ENCODE measurements at regions not wholly inside any gene's neighbourhood (a gene's known extent, or its start where the extent isn't known, plus 50 kb on each side); places are given as distances from the start of the nearest gene placed in this dataset.

GRCh38 chr5:87853541-87853940 is 415.1 kb downstream of the TMEM161B start:
- Mint-ChIP-seq H3K36me3 (no peaks in the 10 kb centered on the region), H3K9me3 (peaks cover 0 to 6% (median 0%) of the 10 kb centered on the region in 7 donors)

GRCh38 chr5:87851603-87852002 is 417.0 kb downstream of the TMEM161B start:
- no peaks in the 10 kb centered on the region for H3K27me3 ChIP-seq (ENCODE audit: control insufficient read depth, insufficient read depth, low read length)
- Mint-ChIP-seq H3K4me1 (no peaks in the 10 kb centered on the region), H3K36me3 (no peaks in the 10 kb centered on the region), H3K9me3 (peaks cover 0 to 4% (median 0%) of the 10 kb centered on the region in 7 donors), H3K27me3 (no peaks in the 10 kb centered on the region), H3K4me3 (no peak overlapping the region), H3K27ac (no peak overlapping the region)
- no peaks in the 10 kb centered on the region for H3K4me1 ChIP-seq (ENCODE audit: control insufficient read depth, insufficient read depth, low read length, poor library complexity, severe bottlenecking)
- H3K4me3 ChIP-seq (ENCODE audit: low read depth, low read length): no peak overlapping the region
- DNase-seq (no peak), ATAC-seq (ENCODE audit: low read depth in 2 of 2) (no peak)
- no peaks in the 10 kb centered on the region for H3K9me3 ChIP-seq (ENCODE audit: control insufficient read depth in 2 of 2, low read length in 2 of 2)
- H3K27ac ChIP-seq (ENCODE audit: insufficient read depth, low read length, poor library complexity, severe bottlenecking): no peak overlapping the region
- no peaks in the 10 kb centered on the region for H3K36me3 ChIP-seq (ENCODE audit: control insufficient read depth, insufficient read depth, low read length)

More at GRCh38 chr5:87853541-87853940, 415.1 kb downstream of the TMEM161B start:
- no peaks in the 10 kb centered on the region for H3K36me3 ChIP-seq (ENCODE audit: control insufficient read depth, insufficient read depth, low read length)
- ATAC-seq (ENCODE audit: low read depth in 2 of 2): no peak
- no peaks in the 10 kb centered on the region for H3K27me3 ChIP-seq (ENCODE audit: control insufficient read depth, insufficient read depth, low read length)
- no peak overlapping the region for H3K4me3 Mint-ChIP-seq
- no peaks in the 10 kb centered on the region for H3K27me3 Mint-ChIP-seq
- no peak overlapping the region for H3K27ac Mint-ChIP-seq
- H3K27ac ChIP-seq (ENCODE audit: insufficient read depth, low read length, poor library complexity, severe bottlenecking): no peak overlapping the region
- H3K4me3 ChIP-seq (ENCODE audit: low read depth, low read length): no peak overlapping the region
- H3K4me1 Mint-ChIP-seq: no peaks in the 10 kb centered on the region
- H3K9me3 ChIP-seq (ENCODE audit: control insufficient read depth in 2 of 2, low read length in 2 of 2): no peaks in the 10 kb centered on the region
- H3K4me1 ChIP-seq (ENCODE audit: control insufficient read depth, insufficient read depth, low read length, poor library complexity, severe bottlenecking): no peaks in the 10 kb centered on the region
- DNase-seq: no peak

GRCh38 chr5:87850843-87851242 is 417.8 kb downstream of the TMEM161B start:
- DNase-seq: no peak
- H3K9me3 ChIP-seq (ENCODE audit: control insufficient read depth in 2 of 2, low read length in 2 of 2): no peaks in the 10 kb centered on the region
- no peak overlapping the region for H3K4me3 ChIP-seq (ENCODE audit: low read depth, low read length)
- no peaks in the 10 kb centered on the region for H3K4me1 ChIP-seq (ENCODE audit: control insufficient read depth, insufficient read depth, low read length, poor library complexity, severe bottlenecking)
- H3K27me3 ChIP-seq (ENCODE audit: control insufficient read depth, insufficient read depth, low read length): no peaks in the 10 kb centered on the region
- ATAC-seq (ENCODE audit: low read depth in 2 of 2): no peak
- no peaks in the 10 kb centered on the region for H3K9me3 Mint-ChIP-seq
- no peak overlapping the region for H3K4me3 Mint-ChIP-seq
- H3K36me3 Mint-ChIP-seq: no peaks in the 10 kb centered on the region
- H3K36me3 ChIP-seq (ENCODE audit: control insufficient read depth, insufficient read depth, low read length): no peaks in the 10 kb centered on the region
- no peaks in the 10 kb centered on the region for H3K4me1 Mint-ChIP-seq
- H3K27ac Mint-ChIP-seq: no peak overlapping the region
- no peak overlapping the region for H3K27ac ChIP-seq (ENCODE audit: insufficient read depth, low read length, poor library complexity, severe bottlenecking)
- no peaks in the 10 kb centered on the region for H3K27me3 Mint-ChIP-seq

GRCh38 chr5:87845734-87846133 is 422.9 kb downstream of the TMEM161B start:
- no peak for ATAC-seq (ENCODE audit: low read depth in 2 of 2)

DNA sequence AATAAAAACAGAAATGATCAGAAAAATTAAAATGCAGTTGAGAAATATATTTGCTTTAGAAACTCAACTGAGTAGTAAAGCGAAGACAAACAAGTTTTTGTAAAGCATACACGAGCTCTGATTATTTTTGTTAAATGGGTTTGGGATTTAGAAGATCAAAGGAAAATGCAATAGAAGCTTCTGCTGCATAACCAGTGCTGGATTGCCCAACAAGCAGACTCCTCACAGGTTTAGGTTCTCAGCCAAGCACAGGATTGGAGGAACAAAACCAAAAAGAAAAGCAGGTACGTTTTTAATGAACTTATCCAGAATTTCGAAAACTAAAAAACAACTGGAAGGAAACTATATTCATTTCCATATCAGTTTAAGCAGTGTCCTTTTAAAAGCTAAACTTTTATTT is 423.8 kb downstream of the TMEM161B start:
- peaks cover 4% of the 10 kb centered on the region for H3K27me3 Mint-ChIP-seq
- no peaks in the 10 kb centered on the region for H3K36me3 ChIP-seq (ENCODE audit: control insufficient read depth, insufficient read depth, low read length)

More at GRCh38 chr5:87845734-87846133, 422.9 kb downstream of the TMEM161B start:
- Histone ChIP-seq H3K4me1 (ENCODE audit: control insufficient read depth, insufficient read depth, low read length, poor library complexity, severe bottlenecking) (no peaks in the 10 kb centered on the region), H3K36me3 (ENCODE audit: control insufficient read depth, insufficient read depth, low read length) (no peaks in the 10 kb centered on the region), H3K9me3 (ENCODE audit: control insufficient read depth in 2 of 2, low read length in 2 of 2) (no peaks in the 10 kb centered on the region), H3K4me3 (ENCODE audit: low read depth, low read length) (no peak overlapping the region), H3K27me3 (ENCODE audit: control insufficient read depth, insufficient read depth, low read length) (no peaks in the 10 kb centered on the region), H3K27ac (ENCODE audit: insufficient read depth, low read length, poor library complexity, severe bottlenecking) (no peak overlapping the region)
- DNase-seq: no peak
- Mint-ChIP-seq H3K27ac (no peak overlapping the region), H3K36me3 (no peaks in the 10 kb centered on the region), H3K4me1 (no peaks in the 10 kb centered on the region), H3K27me3 (peaks cover 4% of the 10 kb centered on the region), H3K9me3 (peaks cover 0 to 5% (median 2%) of the 10 kb centered on the region in 7 donors), H3K4me3 (no peak overlapping the region)

GRCh38 chr5:87844449-87844848 is 424.2 kb downstream of the TMEM161B start:
- H3K27me3 ChIP-seq (ENCODE audit: control insufficient read depth, insufficient read depth, low read length): no peaks in the 10 kb centered on the region
- Mint-ChIP-seq H3K4me3 (no peak overlapping the region), H3K27me3 (peaks cover 4% of the 10 kb centered on the region), H3K4me1 (no peaks in the 10 kb centered on the region), H3K27ac (no peak overlapping the region), H3K36me3 (no peaks in the 10 kb centered on the region), H3K9me3 (peaks cover 0 to 16% (median 5%) of the 10 kb centered on the region in 7 donors)
- H3K36me3 ChIP-seq (ENCODE audit: control insufficient read depth, insufficient read depth, low read length): no peaks in the 10 kb centered on the region
- no peak for DNase-seq
- H3K4me3 ChIP-seq (ENCODE audit: low read depth, low read length): no peak overlapping the region
- H3K4me1 ChIP-seq (ENCODE audit: control insufficient read depth, insufficient read depth, low read length, poor library complexity, severe bottlenecking): no peaks in the 10 kb centered on the region
- no peak overlapping the region for H3K27ac ChIP-seq (ENCODE audit: insufficient read depth, low read length, poor library complexity, severe bottlenecking)
- H3K9me3 ChIP-seq (ENCODE audit: control insufficient read depth in 2 of 2, low read length in 2 of 2): peaks cover under 1 to 4% of the 10 kb centered on the region in 2 experiments
- no peak for ATAC-seq (ENCODE audit: low read depth in 2 of 2)

More for the DNA sequence above, 423.8 kb downstream of the TMEM161B start:
- H3K9me3 Mint-ChIP-seq: peaks cover 0 to 11% (median 4%) of the 10 kb centered on the region in 7 donors
- no peak overlapping the region for H3K4me3 Mint-ChIP-seq
- H3K27ac ChIP-seq (ENCODE audit: insufficient read depth, low read length, poor library complexity, severe bottlenecking): no peak overlapping the region
- peaks cover 0 to 4% of the 10 kb centered on the region in 2 experiments for H3K9me3 ChIP-seq (ENCODE audit: control insufficient read depth in 2 of 2, low read length in 2 of 2)
- DNase-seq (no peak), ATAC-seq (ENCODE audit: low read depth in 2 of 2) (no peak)
- H3K4me1 Mint-ChIP-seq: no peaks in the 10 kb centered on the region
- no peak overlapping the region for H3K4me3 ChIP-seq (ENCODE audit: low read depth, low read length)
- no peaks in the 10 kb centered on the region for H3K27me3 ChIP-seq (ENCODE audit: control insufficient read depth, insufficient read depth, low read length)
- no peaks in the 10 kb centered on the region for H3K36me3 Mint-ChIP-seq
- no peaks in the 10 kb centered on the region for H3K4me1 ChIP-seq (ENCODE audit: control insufficient read depth, insufficient read depth, low read length, poor library complexity, severe bottlenecking)
- H3K27ac Mint-ChIP-seq: no peak overlapping the region

DNA sequence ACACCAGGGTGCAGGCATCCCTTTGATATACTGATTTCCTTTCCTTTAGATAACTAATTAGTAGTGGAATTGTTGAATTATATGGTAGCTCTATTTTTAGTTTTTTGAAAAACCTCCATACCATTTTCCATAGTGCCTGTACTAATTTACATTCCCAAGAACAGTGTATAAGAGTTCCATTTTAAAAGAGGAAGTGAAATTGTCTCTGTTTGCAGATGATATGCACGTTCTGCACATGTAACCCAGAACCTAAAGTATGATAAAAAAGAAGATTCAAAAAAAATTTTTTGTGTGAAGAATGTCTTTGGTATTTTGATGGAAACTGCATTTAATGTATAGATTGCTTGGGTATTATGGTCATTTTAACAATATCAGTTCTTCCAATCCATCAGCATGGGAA is 424.0 kb upstream of the CCNH start:
- Histone ChIP-seq H3K27ac (ENCODE audit: insufficient read depth, low read length, poor library complexity, severe bottlenecking) (no peak overlapping the region), H3K4me1 (ENCODE audit: control insufficient read depth, insufficient read depth, low read length, poor library complexity, severe bottlenecking) (no peaks in the 10 kb centered on the region), H3K9me3 (ENCODE audit: control insufficient read depth in 2 of 2, low read length in 2 of 2) (peaks cover 3 to 9% of the 10 kb centered on the region in 2 experiments), H3K27me3 (ENCODE audit: control insufficient read depth, insufficient read depth, low read length) (no peaks in the 10 kb centered on the region), H3K36me3 (ENCODE audit: control insufficient read depth, insufficient read depth, low read length) (no peaks in the 10 kb centered on the region), H3K4me3 (ENCODE audit: low read depth, low read length) (no peak overlapping the region)
- ATAC-seq (ENCODE audit: low read depth in 2 of 2): no peak
- Mint-ChIP-seq H3K27me3 (peaks cover under 1% of the 10 kb centered on the region), H3K36me3 (no peaks in the 10 kb centered on the region), H3K4me3 (no peak overlapping the region), H3K4me1 (no peaks in the 10 kb centered on the region), H3K27ac (no peak overlapping the region), H3K9me3 (peaks cover 5 to 33% (median 8%) of the 10 kb centered on the region in 7 donors)
- DNase-seq: no peak

DNA sequence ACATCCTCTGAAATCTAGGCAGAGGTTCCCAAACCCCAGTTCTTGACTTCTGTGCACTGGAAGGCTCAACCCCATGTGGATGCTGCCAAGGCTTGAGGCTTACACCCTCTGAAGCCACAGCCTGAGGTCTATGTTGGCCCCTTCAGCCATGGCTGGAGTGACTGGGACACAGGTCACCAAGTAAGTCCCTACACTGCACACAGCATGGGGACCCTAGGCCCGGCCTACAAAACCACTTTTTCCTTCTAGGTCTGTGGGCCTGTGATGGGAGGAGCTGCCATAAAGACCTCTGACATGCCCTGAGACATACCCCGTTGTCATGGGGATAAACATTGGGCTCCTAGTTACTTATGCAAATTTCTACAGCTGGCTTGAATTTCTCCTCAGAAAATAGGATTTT is 418.8 kb upstream of the CCNH start:
- Histone ChIP-seq H3K27me3 (ENCODE audit: control insufficient read depth, insufficient read depth, low read length) (no peaks in the 10 kb centered on the region), H3K27ac (ENCODE audit: insufficient read depth, low read length, poor library complexity, severe bottlenecking) (no peak overlapping the region), H3K4me3 (ENCODE audit: low read depth, low read length) (no peak overlapping the region), H3K36me3 (ENCODE audit: control insufficient read depth, insufficient read depth, low read length) (no peaks in the 10 kb centered on the region), H3K4me1 (ENCODE audit: control insufficient read depth, insufficient read depth, low read length, poor library complexity, severe bottlenecking) (no peaks in the 10 kb centered on the region), H3K9me3 (ENCODE audit: control insufficient read depth in 2 of 2, low read length in 2 of 2) (peaks cover 0 to 5% of the 10 kb centered on the region in 2 experiments)
- no peak overlapping the region for H3K27ac Mint-ChIP-seq
- ATAC-seq (ENCODE audit: low read depth in 2 of 2): no peak
- no peaks in the 10 kb centered on the region for H3K36me3 Mint-ChIP-seq
- H3K4me1 Mint-ChIP-seq: no peaks in the 10 kb centered on the region
- peaks cover 4 to 15% (median 5%) of the 10 kb centered on the region in 7 donors for H3K9me3 Mint-ChIP-seq
- no peak overlapping the region for H3K4me3 Mint-ChIP-seq
- H3K27me3 Mint-ChIP-seq: no peaks in the 10 kb centered on the region
- no peak for DNase-seq
